ENCODE measurements at regions not wholly inside any gene's neighbourhood (a gene's known extent, or its start where the extent isn't known, plus 50 kb on each side); places are given as distances from the start of the nearest gene placed in this dataset.

- no peak overlapping the region for H3K27ac ChIP-seq
- TF ChIP-seq CTCF (IDR thresholded peaks at IDR 0.05): no peak
- no peak for TF ChIP-seq ZFX (IDR thresholded peaks at IDR 0.05; ENCODE audit: borderline replicate concordance)
These were observed 775.1 kb downstream of the BRD1 start for GRCh38 chr22:49052560-49052959.

GRCh38 chr22:49052023-49052538, 775.6 kb downstream of the BRD1 start:
- no peak for TF ChIP-seq CTCF (IDR thresholded peaks at IDR 0.05)
- no peak for TF ChIP-seq ZFX (IDR thresholded peaks at IDR 0.05; ENCODE audit: borderline replicate concordance)

GRCh38 chr22:49051491-49052022, 776.1 kb downstream of the BRD1 start:
- no peak for TF ChIP-seq ZFX (IDR thresholded peaks at IDR 0.05; ENCODE audit: borderline replicate concordance)
- no peak for TF ChIP-seq CTCF (IDR thresholded peaks at IDR 0.05)
- H3K27ac ChIP-seq: no peak overlapping the region

More at GRCh38 chr22:49052023-49052538, 775.6 kb downstream of the BRD1 start:
- H3K27ac ChIP-seq: no peak overlapping the region

GRCh38 chr22:49049691-49050090, 778.0 kb downstream of the BRD1 start:
- no peak overlapping the region for H3K27ac ChIP-seq
- TF ChIP-seq ZFX (IDR thresholded peaks at IDR 0.05; ENCODE audit: borderline replicate concordance) (no peak), CTCF (IDR thresholded peaks at IDR 0.05) (no peak)

- no peak for TF ChIP-seq CTCF (IDR thresholded peaks at IDR 0.05)
- TF ChIP-seq ZFX (IDR thresholded peaks at IDR 0.05; ENCODE audit: borderline replicate concordance): no peak
- H3K27ac ChIP-seq: no peak overlapping the region
These were observed 779.1 kb downstream of the BRD1 start for GRCh38 chr22:49048591-49048990.

- H3K27ac ChIP-seq: no peak overlapping the region
- TF ChIP-seq CTCF (IDR thresholded peaks at IDR 0.05) (no peak), ZFX (IDR thresholded peaks at IDR 0.05; ENCODE audit: borderline replicate concordance) (no peak)
These were observed 780.2 kb downstream of the BRD1 start for GRCh38 chr22:49047447-49047846.

- no peak for TF ChIP-seq ZFX (IDR thresholded peaks at IDR 0.05; ENCODE audit: borderline replicate concordance)
- TF ChIP-seq CTCF (IDR thresholded peaks at IDR 0.05): peak; percentile 44
- no peak overlapping the region for H3K27ac ChIP-seq
These were observed 780.9 kb downstream of the BRD1 start for GRCh38 chr22:49046546-49047361.
